ENCODE measurements at regions not wholly inside any gene's neighbourhood (a gene's known extent, or its start where the extent isn't known, plus 50 kb on each side); places are given as distances from the start of the nearest gene placed in this dataset.

GRCh38 chr11:134468796-134469195 lies 56.8 kb upstream of the B3GAT1 start:
- no peak overlapping the region for H3K4me3 ChIP-seq (replicated peaks; ENCODE audit: low read depth, low read length)
- no peak for DNase-seq (ENCODE audit: extremely low read depth, low read depth)
- no peak for TF ChIP-seq CTCF (IDR thresholded peaks at IDR 0.05; ENCODE audit: low read depth, low read length, missing control alignments)

GRCh38 chr11:134468081-134468668 lies 56.1 kb upstream of the B3GAT1 start:
- DNase-seq (ENCODE audit: extremely low read depth, low read depth): no peak
- H3K4me3 ChIP-seq (replicated peaks; ENCODE audit: low read depth, low read length): no peak overlapping the region
- TF ChIP-seq CTCF (IDR thresholded peaks at IDR 0.05; ENCODE audit: low read depth, low read length, missing control alignments): no peak

- no peak overlapping the region for H3K4me3 ChIP-seq (replicated peaks; ENCODE audit: low read depth, low read length)
- no peak for TF ChIP-seq CTCF (IDR thresholded peaks at IDR 0.05; ENCODE audit: low read depth, low read length, missing control alignments)
- no peak for DNase-seq (ENCODE audit: extremely low read depth, low read depth)
Measured at GRCh38 chr11:134466610-134467567, 54.8 kb upstream of the B3GAT1 start.

- TF ChIP-seq CTCF (IDR thresholded peaks at IDR 0.05; ENCODE audit: low read depth, low read length, missing control alignments): no peak
- no peak for DNase-seq (ENCODE audit: extremely low read depth, low read depth)
- no peak overlapping the region for H3K4me3 ChIP-seq (replicated peaks; ENCODE audit: low read depth, low read length)
Measured at GRCh38 chr11:134466156-134466555, 54.1 kb upstream of the B3GAT1 start.

GRCh38 chr11:134464981-134465730 lies 53.1 kb upstream of the B3GAT1 start:
- DNase-seq (ENCODE audit: extremely low read depth, low read depth): no peak

More at GRCh38 chr11:134464981-134465730, 53.1 kb upstream of the B3GAT1 start:
- H3K4me3 ChIP-seq (replicated peaks; ENCODE audit: low read depth, low read length): no peak overlapping the region
- TF ChIP-seq CTCF (IDR thresholded peaks at IDR 0.05; ENCODE audit: low read depth, low read length, missing control alignments): no peak

Data from HFF-Myc (cell line).